GM18858 (cell line): ENCODE measurements at regions not wholly inside any gene's neighbourhood (a gene's known extent, or its start where the extent isn't known, plus 50 kb on each side); places are given as distances from the start of the nearest gene placed in this dataset.

Experiments used
- ATAC-seq: cut with Tn5 transposase; IDR thresholded peaks from one replicate; pipeline ENCODE4 v1.9.1; 2021; ENCODE audit not compliant: unreplicated experiment

DNA sequence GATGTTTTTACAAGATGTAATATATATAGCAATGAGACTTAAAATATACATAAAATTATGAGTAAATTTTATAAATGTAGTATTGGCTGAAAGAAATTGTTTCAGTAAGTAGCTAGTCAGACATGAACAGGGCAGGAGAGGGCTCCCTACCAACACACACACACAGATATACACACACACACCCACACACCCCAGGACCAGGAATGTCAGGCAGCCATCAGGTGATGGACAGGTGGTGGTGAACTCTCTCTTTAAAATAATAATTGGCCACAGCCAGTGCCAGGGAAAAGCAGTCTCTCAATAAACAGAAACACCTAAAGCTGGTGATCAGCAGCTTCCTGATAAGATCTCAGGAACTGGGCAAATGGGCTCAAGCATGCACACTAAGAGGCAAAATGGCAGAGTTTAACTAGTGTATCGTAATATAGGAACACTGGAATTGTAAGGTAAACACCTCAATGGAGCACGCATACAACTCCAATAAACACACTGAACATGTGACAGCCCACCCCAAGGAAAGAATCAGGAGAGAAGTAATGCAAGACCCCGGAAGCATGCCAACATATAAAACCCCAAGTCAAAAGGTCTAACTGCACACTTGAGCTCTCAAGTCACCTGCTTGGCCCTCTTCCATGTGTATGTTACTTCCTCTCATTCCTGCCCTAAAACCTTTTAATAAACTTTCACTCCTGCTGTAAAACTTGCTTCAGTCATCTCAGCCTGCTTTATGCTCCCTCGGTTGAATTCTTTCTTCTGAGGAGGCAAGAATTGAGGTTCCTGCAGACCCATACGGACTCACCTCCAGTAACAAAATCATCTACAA, 1034.1 kb upstream of the SEMA6D start:
- ATAC-seq: no peak

GRCh38 chr15:46685096-46685495, 1032.2 kb upstream of the SEMA6D start:
- no peak for ATAC-seq

DNA sequence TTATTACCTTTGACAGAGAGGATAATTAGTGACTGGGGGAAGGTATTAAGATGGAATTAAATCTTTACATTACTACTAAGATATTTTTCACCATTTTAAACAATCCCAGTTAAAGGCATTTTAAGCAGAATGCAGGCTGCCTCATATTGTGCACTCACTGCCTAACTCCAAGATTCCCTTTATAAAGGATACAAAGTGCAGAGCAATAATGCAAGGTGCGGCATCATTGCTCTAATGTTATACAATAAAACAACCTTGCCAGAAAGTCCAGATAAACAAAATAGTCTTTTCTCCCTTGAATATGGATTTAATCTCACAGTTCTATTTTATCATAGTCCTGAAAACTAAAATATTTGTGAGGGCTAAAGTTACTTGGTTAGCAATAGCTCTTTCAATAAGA, 1031.6 kb upstream of the SEMA6D start:
- ATAC-seq: no peak

DNA sequence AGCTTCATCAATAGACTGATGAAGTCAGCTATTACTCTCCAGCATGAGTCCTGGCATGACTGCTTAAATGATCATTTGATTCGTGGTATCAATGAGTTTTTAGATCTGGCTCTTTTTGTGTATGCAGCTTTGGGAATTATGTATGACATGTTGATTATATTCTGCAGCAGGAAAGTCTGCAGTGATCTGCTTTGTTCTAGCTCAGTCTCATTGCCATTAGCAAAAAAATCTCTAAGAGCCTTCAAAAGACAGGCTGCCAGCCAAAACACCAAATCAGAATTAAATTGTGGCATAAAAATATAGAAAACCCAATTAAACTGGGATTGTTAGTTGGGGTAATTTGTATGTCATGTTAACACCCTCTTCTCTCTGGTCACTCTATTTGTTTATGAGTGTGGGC, 1021.0 kb upstream of the SEMA6D start:
- ATAC-seq: no peak

DNA sequence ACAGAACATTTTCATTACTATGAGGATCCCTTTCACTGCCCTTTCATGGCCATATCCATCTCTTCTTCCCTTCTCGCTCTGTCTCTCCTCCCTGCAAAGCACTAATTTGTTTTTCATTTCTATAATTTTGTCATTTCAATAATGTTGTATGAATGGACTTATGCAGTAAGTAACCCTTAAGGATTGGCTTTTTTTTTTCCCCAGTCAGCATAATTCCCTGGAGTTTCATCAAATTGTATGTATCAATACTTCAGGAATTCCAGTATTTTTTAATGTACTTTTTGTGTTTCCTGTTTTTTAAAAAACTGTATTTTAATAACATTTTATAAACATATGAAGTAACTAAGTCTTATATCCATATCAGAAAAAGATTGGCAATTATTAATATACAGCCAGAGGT, 1016.0 kb upstream of the SEMA6D start:
- ATAC-seq: no peak

DNA sequence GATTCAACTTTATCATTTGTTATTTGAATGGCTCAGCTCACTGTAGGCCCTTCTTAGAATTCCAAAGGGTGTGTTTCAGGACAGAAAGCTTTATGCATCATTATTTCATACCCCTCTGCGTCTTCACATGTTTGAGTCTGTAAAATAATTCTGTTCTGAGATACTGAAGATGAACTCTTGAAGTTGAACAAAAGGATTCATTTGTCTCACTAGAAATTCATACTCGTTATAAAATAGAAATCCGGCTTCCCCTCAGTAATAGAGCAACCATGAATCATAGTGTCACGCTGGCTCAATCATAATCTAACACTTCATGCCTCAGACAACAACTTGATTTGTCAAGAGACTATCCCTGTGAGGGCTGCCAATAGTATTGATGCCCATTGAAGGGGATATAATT, 1015.4 kb upstream of the SEMA6D start:
- no peak for ATAC-seq

- ATAC-seq: peak; percentile 39
These were observed 1014.1 kb upstream of the SEMA6D start for GRCh38 chr15:46703020-46703861.

DNA sequence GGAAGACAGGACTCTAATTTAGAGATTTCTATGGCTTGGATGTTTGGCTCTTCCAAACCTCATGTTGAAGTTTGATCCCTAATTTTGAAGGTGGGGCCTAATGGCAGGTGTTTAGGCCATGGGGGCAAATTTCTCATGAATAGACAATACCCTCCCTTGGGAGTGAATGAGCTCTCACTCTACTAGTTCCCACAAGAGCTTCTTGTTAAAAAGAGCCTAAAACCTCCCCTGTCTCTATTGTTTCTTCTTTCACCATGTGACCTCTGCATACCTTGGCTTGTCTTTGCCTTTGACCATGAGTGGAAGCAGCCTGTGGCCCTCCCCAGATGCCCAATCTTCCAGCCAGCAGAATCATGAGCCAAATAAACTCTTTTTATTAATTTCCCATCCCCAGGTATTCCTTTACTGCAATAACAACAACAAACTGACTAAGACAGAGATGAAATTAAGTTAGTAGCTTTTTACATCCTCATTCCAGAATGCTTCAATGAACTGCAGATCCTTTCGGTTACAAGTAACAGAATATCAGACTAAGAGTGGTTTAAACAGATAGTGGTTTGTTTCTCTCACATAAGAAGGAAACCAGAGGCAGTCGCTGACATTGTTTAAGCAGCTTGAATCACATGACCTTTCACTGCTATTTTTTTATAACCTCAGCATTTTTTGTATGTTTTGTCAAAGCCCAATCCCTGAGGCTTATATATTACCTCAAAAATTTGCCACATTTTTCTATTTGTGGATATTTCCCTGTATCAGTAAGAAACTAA, 1013.3 kb upstream of the SEMA6D start:
- no peak for ATAC-seq

GRCh38 chr15:46707452-46707851, 1009.9 kb upstream of the SEMA6D start:
- no peak for ATAC-seq

GRCh38 chr15:46708226-46708625, 1009.1 kb upstream of the SEMA6D start:
- no peak for ATAC-seq

DNA sequence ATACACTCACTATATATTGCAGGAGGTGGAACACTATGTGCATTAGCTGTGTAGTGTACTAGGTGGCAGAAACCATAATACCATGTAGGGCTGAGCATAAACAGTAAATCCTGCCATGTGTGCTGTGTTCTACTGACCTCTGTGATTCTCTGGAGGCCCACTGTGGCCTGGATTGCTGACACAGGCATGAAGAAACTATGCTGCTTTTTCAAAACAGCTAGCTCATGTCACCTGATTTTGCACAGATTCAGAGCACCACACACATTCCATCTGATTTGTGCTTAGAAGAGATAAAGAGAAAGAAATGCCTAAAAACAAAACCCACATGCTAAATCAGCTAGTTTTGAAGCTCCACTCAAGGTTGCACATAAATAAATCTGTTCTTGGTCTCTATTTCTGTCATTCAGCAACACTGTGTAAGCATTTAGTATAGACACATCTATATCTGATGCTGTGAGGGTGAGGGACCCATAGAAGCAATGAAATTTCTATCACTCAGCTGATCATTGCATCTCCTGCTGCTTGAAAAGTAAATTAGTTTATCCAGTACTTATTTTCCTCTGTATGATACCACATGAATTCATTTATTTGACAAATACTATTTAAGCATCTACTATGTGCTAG, 1007.7 kb upstream of the SEMA6D start:
- no peak for ATAC-seq

- ATAC-seq: no peak
These were observed 1006.8 kb upstream of the SEMA6D start for GRCh38 chr15:46710401-46710960.

DNA sequence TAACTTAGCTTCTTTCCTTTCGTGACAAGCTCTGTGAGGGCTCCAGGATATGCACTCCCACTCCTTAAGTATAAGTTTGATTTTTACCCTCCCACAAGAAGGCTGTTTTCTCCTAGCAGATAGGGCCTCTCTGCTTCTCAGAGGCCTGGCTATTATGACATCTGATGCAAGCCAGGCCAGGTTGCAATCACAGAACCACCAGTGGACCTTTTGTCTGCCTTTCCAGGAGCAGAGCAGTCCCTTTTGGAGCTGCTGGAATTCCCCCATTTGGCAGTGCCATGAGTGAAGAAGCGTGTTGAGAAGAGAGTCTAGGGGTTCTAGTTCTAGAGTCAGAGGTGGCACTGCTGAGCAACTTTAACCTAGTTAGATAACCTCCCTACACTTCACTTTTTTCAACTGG, 1004.3 kb upstream of the SEMA6D start:
- no peak for ATAC-seq

- ATAC-seq: no peak
These were observed 1002.4 kb upstream of the SEMA6D start for GRCh38 chr15:46714950-46715349.

DNA sequence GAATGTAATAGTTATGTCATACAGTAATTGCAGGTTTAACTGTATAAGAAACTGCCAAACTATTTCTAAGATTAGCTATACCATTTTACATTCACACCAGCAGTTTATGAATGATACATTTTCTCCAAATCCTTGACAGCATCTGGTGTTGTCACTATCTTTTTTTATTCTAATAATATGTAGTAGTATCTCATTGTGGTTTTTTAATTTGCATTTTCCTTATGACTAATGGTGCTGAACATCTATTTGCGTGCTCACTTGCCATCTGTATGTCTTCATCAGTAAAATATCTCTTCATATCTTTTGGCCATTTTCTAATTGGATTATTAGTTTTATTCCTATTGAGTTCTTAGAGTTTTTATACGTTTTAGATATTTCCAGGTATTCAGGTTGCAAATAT, 994.0 kb upstream of the SEMA6D start:
- no peak for ATAC-seq

DNA sequence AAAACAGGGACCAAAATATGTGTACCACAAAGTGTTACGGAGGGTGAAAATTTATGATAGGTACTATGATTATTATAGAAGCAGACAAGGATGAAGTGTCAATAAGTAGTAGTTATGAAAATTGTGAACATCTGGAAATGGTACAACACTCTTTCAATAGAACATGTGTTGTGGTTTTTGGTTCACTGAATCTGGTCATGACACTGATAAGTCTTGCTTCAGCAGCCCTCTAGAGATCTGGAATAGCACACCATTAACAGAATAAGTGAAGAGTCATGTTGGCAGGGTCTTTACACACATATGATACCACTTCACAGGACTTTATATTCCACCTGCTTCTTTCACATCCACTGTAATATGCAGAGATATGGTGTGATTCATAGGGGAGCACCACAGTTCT, 985.2 kb upstream of the SEMA6D start:
- no peak for ATAC-seq

DNA sequence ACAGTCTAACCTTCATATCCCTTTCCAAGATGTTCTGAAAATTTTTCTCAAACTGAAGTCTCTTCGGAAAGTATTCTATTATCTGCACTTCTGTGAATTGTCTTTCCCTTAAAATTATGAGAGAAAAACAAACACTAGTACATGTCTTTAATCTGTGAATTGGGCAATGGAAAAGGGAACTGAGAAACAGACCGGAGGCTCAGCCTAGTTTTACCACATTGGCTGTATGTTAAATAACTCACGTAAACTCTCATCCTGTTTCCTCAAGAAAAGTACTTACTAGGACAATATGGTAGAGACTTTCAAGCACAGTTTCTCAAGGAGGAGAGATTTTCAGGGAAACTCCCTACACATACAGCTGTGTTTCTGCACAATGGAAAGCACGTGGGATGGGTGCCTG, 982.2 kb upstream of the SEMA6D start:
- no peak for ATAC-seq

- ATAC-seq: no peak
These were observed 966.0 kb upstream of the SEMA6D start for GRCh38 chr15:46751303-46751702.

DNA sequence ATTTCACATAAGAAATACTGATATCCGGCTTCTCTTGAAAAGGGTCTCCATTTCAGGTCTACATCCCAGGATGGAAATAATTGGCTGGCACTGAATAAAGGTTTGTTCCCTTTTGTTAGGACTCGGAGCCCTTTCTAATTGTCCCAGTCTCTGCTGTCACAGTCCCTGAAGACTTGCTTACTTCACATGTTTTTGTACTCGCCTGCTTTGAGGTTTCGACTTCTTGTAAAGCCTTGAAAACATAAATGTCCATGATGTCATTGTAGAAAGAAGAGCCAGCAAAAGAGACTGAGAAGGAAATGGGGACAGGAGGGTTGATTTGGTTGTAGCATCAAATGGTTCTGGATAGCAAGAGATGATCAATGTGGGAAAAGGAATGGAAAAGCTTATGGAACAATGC, 963.4 kb upstream of the SEMA6D start:
- no peak for ATAC-seq

DNA sequence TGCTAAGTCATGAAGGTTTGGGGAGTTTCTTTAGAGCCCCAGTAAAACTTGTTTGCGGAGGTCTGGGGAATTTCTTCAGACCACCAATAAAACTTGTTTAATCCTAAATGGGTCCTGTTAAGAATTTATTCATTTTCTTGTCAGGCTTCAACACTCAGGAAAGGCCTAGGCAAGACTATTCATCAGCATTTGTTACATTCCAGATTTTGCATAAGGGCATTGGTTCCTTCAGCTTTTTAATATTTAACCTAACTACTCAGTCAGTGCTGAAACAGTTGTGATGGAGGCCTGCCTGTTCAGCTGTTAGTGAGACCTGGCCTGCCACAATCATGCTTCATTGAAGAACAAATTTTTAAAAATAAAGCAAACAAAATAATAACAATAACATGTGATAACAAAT, 954.2 kb upstream of the SEMA6D start:
- no peak for ATAC-seq

DNA sequence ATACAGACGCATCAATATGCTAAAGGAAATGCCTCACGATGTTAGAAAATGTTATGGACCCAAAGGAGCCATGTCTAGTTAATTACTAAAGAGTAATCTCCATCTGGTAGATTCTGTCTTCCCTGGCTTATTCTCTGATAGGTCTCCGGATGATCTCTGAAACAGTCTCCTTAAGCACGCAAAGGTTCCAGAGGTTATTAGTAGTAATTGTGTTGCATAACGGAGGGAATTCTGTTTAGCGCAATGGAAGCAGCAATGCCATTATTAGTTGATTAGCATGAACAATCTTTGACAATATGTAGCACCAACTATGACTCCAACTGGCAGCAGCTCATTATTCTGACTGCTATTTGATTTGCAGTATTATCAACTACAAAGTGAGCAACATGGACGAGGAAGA, 952.5 kb upstream of the SEMA6D start:
- no peak for ATAC-seq
